SU-DHL-6 (cell line): ENCODE measurements at regions not wholly inside any gene's neighbourhood (a gene's known extent, or its start where the extent isn't known, plus 50 kb on each side); places are given as distances from the start of the nearest gene placed in this dataset.

Experiments
- H2AFZ ChIP-seq: fragments of 200-600 bp; sonication (generic); 2 replicates; pipeline ENCODE4 v1.6.1; 2014; ENCODE audit warnings: low read depth, mild to moderate bottlenecking, moderate library complexity, mixed read lengths, antibody characterized with exemption, low read length; ENCODE audit not compliant: severe bottlenecking
- H3F3A ChIP-seq: fragments of 200-600 bp; shearing (Covaris generic); 2 replicates; pipeline ENCODE4 v1.6.0; 2016; ENCODE audit warnings: antibody characterized with exemption, mild to moderate bottlenecking; ENCODE audit not compliant: insufficient read depth
- H3K27ac ChIP-seq: fragments of 200-600 bp; sonication (generic); 2 replicates; pipeline ENCODE4 v1.5.1; 2016; ENCODE audit warnings: low read depth, mild to moderate bottlenecking, low read length, moderate library complexity, mixed read lengths
- H3K27me3 ChIP-seq: fragments of 200-600 bp; sonication (generic), shearing (Covaris generic); 2 replicates; pipeline ENCODE4 v1.6.0; 2014; ENCODE audit warnings: mild to moderate bottlenecking, low read length
- H3K36me3 ChIP-seq: fragments of 200-600 bp; sonication (generic); 2 replicates; pipeline ENCODE4 v1.6.1; 2014; ENCODE audit warnings: mild to moderate bottlenecking, low read length, mixed read lengths
- H3K4me2 ChIP-seq: fragments of 300-600, 200-600 bp; shearing (Covaris generic), sonication (generic); 2 replicates; pipeline ENCODE4 v1.6.0; 2014; ENCODE audit warnings: low read length, low read depth, mild to moderate bottlenecking; ENCODE audit not compliant: poor library complexity, severe bottlenecking
- H3K4me3 ChIP-seq: fragments of 200-600 bp; sonication (generic); 2 replicates; pipeline ENCODE4 v1.5.1; 2014; ENCODE audit warnings: antibody characterized with exemption, low read length, mild to moderate bottlenecking, mixed read lengths; ENCODE audit not compliant: insufficient read depth, poor library complexity, severe bottlenecking
- H3K79me2 ChIP-seq: fragments of 200-600 bp; sonication (generic); 2 replicates; pipeline ENCODE4 v1.6.1; 2014; ENCODE audit warnings: mild to moderate bottlenecking, low read length, moderate library complexity; ENCODE audit not compliant: insufficient read depth
- H3K9ac ChIP-seq: fragments of 200-600 bp; sonication (generic); 2 replicates; pipeline ENCODE4 v1.7.0; 2014; ENCODE audit warnings: mild to moderate bottlenecking, low read length
- H3K9me2 ChIP-seq: fragments of 200-600 bp; sonication (generic); replicated peaks from 2 replicates; pipeline ENCODE4 v1.6.1; 2014; ENCODE audit warnings: low read length; ENCODE audit not compliant: insufficient read depth
- H3K9me3 ChIP-seq: fragments of 200-600 bp; sonication (generic); 2 replicates; pipeline ENCODE4 v1.6.1; 2014; ENCODE audit warnings: low read length, mixed read lengths; ENCODE audit not compliant: insufficient read depth
- H4K20me1 ChIP-seq: fragments of 200-600 bp; sonication (generic); 2 replicates; pipeline ENCODE4 v1.6.1; 2014; ENCODE audit warnings: low read depth, mild to moderate bottlenecking, antibody characterized with exemption, low read length, moderate library complexity, mixed read lengths
- EZH2phosphoT487 ChIP-seq: fragments of 200-600 bp; sonication (generic), shearing (Covaris generic); conservative IDR thresholded peaks from 2 replicates; pipeline ENCODE4 v1.6.1; 2018; ENCODE audit warnings: mild to moderate bottlenecking, antibody characterized with exemption, low read length, moderate library complexity, mixed read lengths
- TF ChIP-seq, protein P1 (sequence below): fragments of 200-600 bp; sonication (generic); IDR thresholded peaks from one replicate; pipeline ENCODE4 v1.5.1; 2017; ENCODE audit warnings: antibody characterized with exemption, mild to moderate bottlenecking, low read length, moderate library complexity; ENCODE audit not compliant: insufficient read depth, poor library complexity, severe bottlenecking

DNA sequence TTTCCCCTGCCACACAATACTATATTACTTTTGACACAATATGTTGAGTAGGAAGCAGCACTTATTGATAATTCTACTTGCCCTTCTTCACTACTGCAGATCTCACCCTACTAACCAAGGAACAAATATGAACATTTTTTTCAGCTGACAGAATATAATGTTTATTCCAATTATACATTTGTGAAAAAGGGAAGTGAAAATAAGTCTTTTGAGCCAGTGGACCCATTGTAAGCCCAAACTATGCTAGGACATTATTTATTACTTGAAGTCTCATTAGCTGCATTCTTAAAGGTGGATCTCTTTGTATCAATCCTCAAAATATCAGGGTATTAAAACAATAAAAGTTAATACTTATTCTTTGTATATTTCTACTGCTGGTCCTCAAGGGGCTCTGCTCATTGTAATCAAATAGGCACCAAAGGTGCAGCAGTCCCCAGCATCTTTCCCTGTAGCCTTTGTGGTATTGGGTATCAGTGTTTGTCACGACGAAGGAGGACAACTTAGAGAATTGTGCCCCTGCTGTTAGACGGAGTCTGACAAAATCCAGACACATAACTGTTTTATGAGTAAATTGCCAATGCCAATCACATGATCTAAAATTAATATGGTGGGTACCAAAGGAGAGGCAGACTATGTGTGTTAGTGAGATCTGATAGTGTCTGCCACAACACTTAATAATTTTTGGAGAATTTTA lies 453.5 kb upstream of the CDH9 start:
- H3F3A ChIP-seq = no peaks in the 10 kb centered on the region
- H3K9me2 ChIP-seq = no peaks in the 10 kb centered on the region
- H3K36me3 ChIP-seq = no peaks in the 10 kb centered on the region
- no peak for TF ChIP-seq EZH2phosphoT487
- TF ChIP-seq, protein P1, sequence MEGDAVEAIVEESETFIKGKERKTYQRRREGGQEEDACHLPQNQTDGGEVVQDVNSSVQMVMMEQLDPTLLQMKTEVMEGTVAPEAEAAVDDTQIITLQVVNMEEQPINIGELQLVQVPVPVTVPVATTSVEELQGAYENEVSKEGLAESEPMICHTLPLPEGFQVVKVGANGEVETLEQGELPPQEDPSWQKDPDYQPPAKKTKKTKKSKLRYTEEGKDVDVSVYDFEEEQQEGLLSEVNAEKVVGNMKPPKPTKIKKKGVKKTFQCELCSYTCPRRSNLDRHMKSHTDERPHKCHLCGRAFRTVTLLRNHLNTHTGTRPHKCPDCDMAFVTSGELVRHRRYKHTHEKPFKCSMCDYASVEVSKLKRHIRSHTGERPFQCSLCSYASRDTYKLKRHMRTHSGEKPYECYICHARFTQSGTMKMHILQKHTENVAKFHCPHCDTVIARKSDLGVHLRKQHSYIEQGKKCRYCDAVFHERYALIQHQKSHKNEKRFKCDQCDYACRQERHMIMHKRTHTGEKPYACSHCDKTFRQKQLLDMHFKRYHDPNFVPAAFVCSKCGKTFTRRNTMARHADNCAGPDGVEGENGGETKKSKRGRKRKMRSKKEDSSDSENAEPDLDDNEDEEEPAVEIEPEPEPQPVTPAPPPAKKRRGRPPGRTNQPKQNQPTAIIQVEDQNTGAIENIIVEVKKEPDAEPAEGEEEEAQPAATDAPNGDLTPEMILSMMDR = no peak
- H3K4me2 ChIP-seq = no peak overlapping the region
- H3K9me3 ChIP-seq = no peaks in the 10 kb centered on the region
- no peak overlapping the region for H3K4me3 ChIP-seq
- no peak overlapping the region for H3K27ac ChIP-seq
- H3K27me3 ChIP-seq = no peaks in the 10 kb centered on the region
- H3K79me2 ChIP-seq = no peaks in the 10 kb centered on the region
- no peaks in the 10 kb centered on the region for H4K20me1 ChIP-seq
- H2AFZ ChIP-seq = no peak overlapping the region
- H3K9ac ChIP-seq = no peak overlapping the region

DNA sequence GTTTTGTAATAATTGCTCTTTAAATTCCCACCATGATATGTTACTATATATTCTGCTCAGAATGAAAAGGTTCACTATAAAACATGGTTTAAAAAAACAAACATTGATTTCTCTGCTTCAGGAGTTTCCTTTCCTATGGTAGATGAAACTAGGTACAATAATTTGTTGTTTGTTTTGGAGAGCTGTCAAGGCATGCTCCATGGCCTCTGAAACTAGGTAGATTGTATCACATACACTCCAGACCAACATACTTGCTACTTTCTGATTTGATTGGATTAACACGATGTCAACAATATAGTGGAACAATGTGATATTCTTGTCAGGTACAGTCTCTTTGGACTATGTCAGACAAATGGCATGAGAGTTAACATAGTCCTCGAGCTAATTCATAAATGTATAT lies 452.7 kb upstream of the CDH9 start:
- H3K9me2 ChIP-seq = no peaks in the 10 kb centered on the region
- no peaks in the 10 kb centered on the region for H4K20me1 ChIP-seq
- no peak overlapping the region for H3K4me3 ChIP-seq
- H3K36me3 ChIP-seq = no peaks in the 10 kb centered on the region
- no peak overlapping the region for H2AFZ ChIP-seq
- H3K9me3 ChIP-seq = no peaks in the 10 kb centered on the region
- TF ChIP-seq, protein P1 = no peak
- no peak for TF ChIP-seq EZH2phosphoT487
- H3F3A ChIP-seq = no peaks in the 10 kb centered on the region
- no peak overlapping the region for H3K4me2 ChIP-seq
- no peaks in the 10 kb centered on the region for H3K27me3 ChIP-seq
- no peak overlapping the region for H3K27ac ChIP-seq
- H3K9ac ChIP-seq = no peak overlapping the region
- no peaks in the 10 kb centered on the region for H3K79me2 ChIP-seq

DNA sequence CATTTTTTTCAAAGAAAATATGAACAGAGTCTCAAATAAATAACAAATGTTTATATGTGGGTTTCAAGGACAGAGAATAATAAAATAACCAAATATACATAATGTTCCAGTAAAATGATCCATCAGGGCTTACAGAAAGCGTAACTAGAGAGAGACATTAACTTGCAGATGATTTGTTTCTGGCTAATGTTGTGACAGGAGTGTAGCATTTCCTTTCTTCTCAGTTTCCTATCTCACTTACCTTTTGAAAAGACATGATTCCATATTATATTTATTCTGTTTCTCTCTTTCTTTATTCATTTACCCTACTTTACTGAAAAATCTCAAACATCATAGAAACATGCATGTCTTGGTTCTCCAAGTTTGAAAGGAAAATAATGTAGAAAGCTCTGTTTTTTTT lies 451.3 kb upstream of the CDH9 start:
- TF ChIP-seq, protein P1 = no peak
- no peak for TF ChIP-seq EZH2phosphoT487
- no peak overlapping the region for H3K4me2 ChIP-seq
- H3K9me3 ChIP-seq = no peaks in the 10 kb centered on the region

More for the DNA sequence above, 451.3 kb upstream of the CDH9 start:
- peak overlapping the region; percentile 41 for H2AFZ ChIP-seq
- no peak overlapping the region for H3K9ac ChIP-seq
- H3K36me3 ChIP-seq = no peaks in the 10 kb centered on the region
- no peaks in the 10 kb centered on the region for H3F3A ChIP-seq
- no peak overlapping the region for H3K27ac ChIP-seq
- no peaks in the 10 kb centered on the region for H3K79me2 ChIP-seq
- H3K4me3 ChIP-seq = no peak overlapping the region
- no peaks in the 10 kb centered on the region for H4K20me1 ChIP-seq
- H3K27me3 ChIP-seq = no peaks in the 10 kb centered on the region
- H3K9me2 ChIP-seq = no peaks in the 10 kb centered on the region
